DND-41 (cell line): ENCODE measurements at regions not wholly inside any gene's neighbourhood (a gene's known extent, or its start where the extent isn't known, plus 50 kb on each side); places are given as distances from the start of the nearest gene placed in this dataset.

Experiments used
- ATAC-seq: fragments of 200-7000 bp; cut with Tn5 transposase; 3 replicates; pipeline ENCODE4 v1.9.1; 2021; ENCODE audit warnings: low read depth; ENCODE audit not compliant: insufficient read depth
- DNase-seq: peaks from one replicate; pipeline ENCODE4 v3.0.0-alpha.2; 2020
- H2AFZ ChIP-seq: 2 replicates; pipeline ENCODE4 v1.6.0; 2012; ENCODE audit warnings: low read depth, low read length
- H3K27ac ChIP-seq: 2 replicates; pipeline ENCODE4 v1.5.1; 2012; ENCODE audit warnings: low read length, inconsistent platforms
- H3K27me3 ChIP-seq: fragments of 200-600 bp; sonication (generic); 2 replicates; pipeline ENCODE4 v1.6.0; 2012; ENCODE audit warnings: low read length, mild to moderate bottlenecking, inconsistent platforms; ENCODE audit not compliant: insufficient read depth, poor library complexity
- H3K36me3 ChIP-seq: 2 replicates; pipeline ENCODE4 v1.5.1; 2012; ENCODE audit warnings: low read length, inconsistent platforms; ENCODE audit not compliant: insufficient read depth
- H3K4me1 ChIP-seq: 2 replicates; pipeline ENCODE4 v1.5.1; 2012; ENCODE audit warnings: mild to moderate bottlenecking, low read length; ENCODE audit not compliant: insufficient read depth
- H3K4me2 ChIP-seq: 2 replicates; pipeline ENCODE4 v1.6.0; 2012; ENCODE audit warnings: mild to moderate bottlenecking, moderate library complexity, low read length, inconsistent platforms; ENCODE audit not compliant: insufficient read depth
- H3K4me3 ChIP-seq, 2 experiments: fragments of 200-600 bp in 1 of 2; shearing (Covaris generic) in 1 of 2; 2 replicates each; pipeline ENCODE4 v1.5.1; 2012 to 2016; ENCODE audit warnings: inconsistent platforms in 2 of 2, low read length in 2 of 2, mild to moderate bottlenecking in 2 of 2, low read depth in 1 of 2, moderate library complexity in 1 of 2
- H3K79me2 ChIP-seq: 2 replicates; pipeline ENCODE4 v1.6.0; 2012; ENCODE audit warnings: low read length, inconsistent platforms; ENCODE audit not compliant: insufficient read depth
- H3K9ac ChIP-seq: 2 replicates; pipeline ENCODE4 v1.6.0; 2012; ENCODE audit warnings: low read depth, mild to moderate bottlenecking, inconsistent platforms, low read length, moderate library complexity
- H3K9me3 ChIP-seq: 2 replicates; pipeline ENCODE4 v1.5.1; 2012; ENCODE audit warnings: low read length, moderate library complexity, mild to moderate bottlenecking, inconsistent platforms; ENCODE audit not compliant: insufficient read depth, severe bottlenecking
- H4K20me1 ChIP-seq: 2 replicates; pipeline ENCODE4 v1.6.0; 2012; ENCODE audit warnings: low read length; ENCODE audit not compliant: insufficient read depth
- CTCF ChIP-seq: IDR thresholded peaks from 2 replicates; pipeline ENCODE4 v1.5.1; 2012; ENCODE audit warnings: borderline replicate concordance, low read length, moderate library complexity, mild to moderate bottlenecking; ENCODE audit not compliant: poor library complexity, severe bottlenecking; ENCODE audit errors: extremely low read depth
- EZH2 ChIP-seq: IDR thresholded peaks from 3 replicates; pipeline ENCODE4 v1.6.1; 2012; ENCODE audit warnings: borderline replicate concordance, low read depth, mild to moderate bottlenecking, moderate library complexity, low read length, inconsistent platforms; ENCODE audit not compliant: severe bottlenecking

DNA sequence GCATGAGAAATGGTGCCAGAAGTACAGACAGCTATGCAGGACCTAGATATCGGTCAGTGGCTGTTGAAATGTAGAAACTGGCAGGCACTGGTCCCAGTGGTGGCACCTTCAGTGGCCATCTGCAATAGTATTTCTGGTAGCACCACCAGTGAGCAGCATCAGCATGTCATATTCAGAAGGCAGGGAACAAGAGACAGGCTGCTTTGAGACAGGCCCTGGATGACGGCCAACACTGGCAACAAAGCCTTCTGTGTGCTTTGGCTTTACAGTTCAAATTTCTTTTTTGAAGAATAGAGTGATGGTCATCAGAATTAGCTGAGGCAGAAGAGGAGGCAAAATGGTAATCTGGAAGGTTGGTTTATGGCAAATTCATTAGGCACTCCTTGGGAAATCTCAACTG lies 273.4 kb upstream of the SLC16A7 start:
- no peaks in the 10 kb centered on the region for H3K4me1 ChIP-seq
- H3K4me3 ChIP-seq: no peak overlapping the region
- no peaks in the 10 kb centered on the region for H3K36me3 ChIP-seq
- H3K9me3 ChIP-seq: no peaks in the 10 kb centered on the region
- H4K20me1 ChIP-seq: no peaks in the 10 kb centered on the region
- H3K9ac ChIP-seq: no peak overlapping the region
- H3K79me2 ChIP-seq: no peaks in the 10 kb centered on the region
- DNase-seq (no peak), ATAC-seq (no peak)
- H3K27ac ChIP-seq: no peak overlapping the region
- H3K27me3 ChIP-seq: no peaks in the 10 kb centered on the region
- no peak overlapping the region for H2AFZ ChIP-seq
- no peak for TF ChIP-seq EZH2
- TF ChIP-seq CTCF: no peak
- H3K4me2 ChIP-seq: no peak overlapping the region

DNA sequence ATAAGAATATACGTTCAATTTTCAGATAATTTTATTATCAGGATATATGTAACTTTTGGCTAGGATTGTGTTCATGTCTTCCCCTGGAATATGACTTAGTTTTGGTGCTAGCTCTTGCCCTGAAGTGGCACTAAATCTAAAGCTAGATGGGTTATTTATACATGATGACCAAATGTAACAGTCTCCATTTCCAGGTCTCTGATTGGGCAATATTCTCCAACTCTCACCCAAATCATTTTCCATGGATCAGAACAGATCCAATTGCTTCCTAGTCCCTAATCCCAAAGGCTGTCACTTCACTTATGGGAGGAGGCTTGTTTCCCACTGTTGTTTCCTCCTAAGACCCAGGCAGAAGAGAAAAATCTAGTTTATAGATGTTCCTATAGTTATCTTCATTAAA lies 274.6 kb upstream of the SLC16A7 start:
- H3K4me3 ChIP-seq: no peak overlapping the region
- H2AFZ ChIP-seq: no peak overlapping the region
- no peak for ATAC-seq
- H4K20me1 ChIP-seq: no peaks in the 10 kb centered on the region
- H3K27me3 ChIP-seq: no peaks in the 10 kb centered on the region
- H3K27ac ChIP-seq: no peak overlapping the region
- no peak overlapping the region for H3K9ac ChIP-seq
- no peak for DNase-seq
- no peaks in the 10 kb centered on the region for H3K79me2 ChIP-seq
- no peaks in the 10 kb centered on the region for H3K36me3 ChIP-seq
- no peaks in the 10 kb centered on the region for H3K4me1 ChIP-seq
- H3K9me3 ChIP-seq: no peaks in the 10 kb centered on the region
- H3K4me2 ChIP-seq: no peak overlapping the region
- no peak for TF ChIP-seq EZH2
- no peak for TF ChIP-seq CTCF

GRCh38 chr12:59320112-59320511 lies 275.7 kb upstream of the SLC16A7 start:
- Histone ChIP-seq H3K79me2 (no peaks in the 10 kb centered on the region), H3K27me3 (no peaks in the 10 kb centered on the region), H3K4me1 (no peaks in the 10 kb centered on the region), H4K20me1 (no peaks in the 10 kb centered on the region), H3K36me3 (no peaks in the 10 kb centered on the region), H3K4me3 (no peak overlapping the region), H2AFZ (no peak overlapping the region), H3K9ac (no peak overlapping the region), H3K9me3 (no peaks in the 10 kb centered on the region), H3K4me2 (no peak overlapping the region), H3K27ac (no peak overlapping the region)
- DNase-seq (no peak), ATAC-seq (no peak)
- no peak for TF ChIP-seq CTCF
- TF ChIP-seq EZH2: no peak

DNA sequence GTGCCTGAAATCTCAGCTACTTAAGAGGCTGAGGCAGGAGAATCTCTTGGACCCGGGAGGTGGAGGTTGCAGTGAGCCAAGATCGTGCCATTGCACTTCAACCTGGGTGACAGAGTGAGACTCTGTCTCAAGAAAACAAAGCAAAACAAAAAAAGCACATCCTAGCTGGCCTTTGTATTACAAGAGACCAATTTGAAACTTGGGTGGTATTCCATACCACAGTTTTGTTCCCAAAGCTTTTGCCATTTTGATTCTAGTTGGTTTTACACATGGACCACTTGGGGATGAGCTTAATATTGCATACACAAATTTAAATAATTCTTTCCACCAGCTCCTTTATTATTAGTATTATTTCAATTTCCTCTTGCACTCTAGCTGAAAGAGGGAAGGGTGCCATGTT lies 276.9 kb upstream of the SLC16A7 start:
- Histone ChIP-seq H3K4me3 (no peak overlapping the region), H3K9ac (no peak overlapping the region), H3K27ac (no peak overlapping the region), H3K4me2 (no peak overlapping the region), H3K9me3 (no peaks in the 10 kb centered on the region), H3K27me3 (no peaks in the 10 kb centered on the region), H3K4me1 (no peaks in the 10 kb centered on the region), H4K20me1 (no peaks in the 10 kb centered on the region), H3K79me2 (no peaks in the 10 kb centered on the region), H2AFZ (no peak overlapping the region), H3K36me3 (no peaks in the 10 kb centered on the region)
- TF ChIP-seq EZH2 (no peak), CTCF (no peak)
- DNase-seq (no peak), ATAC-seq (no peak)
